Brain pericyte (primary cell): ENCODE measurements at regions not wholly inside any gene's neighbourhood (a gene's known extent, or its start where the extent isn't known, plus 50 kb on each side); places are given as distances from the start of the nearest gene placed in this dataset.

Experiments used
- DNase-seq: peaks from one replicate; pipeline ENCODE4 v3.0.0-alpha.2; 2012; ENCODE audit warnings: low read depth, low spot score

GRCh38 chr6:22399693-22400092 is 102.9 kb upstream of the PRL start:
- no peak for DNase-seq

DNA sequence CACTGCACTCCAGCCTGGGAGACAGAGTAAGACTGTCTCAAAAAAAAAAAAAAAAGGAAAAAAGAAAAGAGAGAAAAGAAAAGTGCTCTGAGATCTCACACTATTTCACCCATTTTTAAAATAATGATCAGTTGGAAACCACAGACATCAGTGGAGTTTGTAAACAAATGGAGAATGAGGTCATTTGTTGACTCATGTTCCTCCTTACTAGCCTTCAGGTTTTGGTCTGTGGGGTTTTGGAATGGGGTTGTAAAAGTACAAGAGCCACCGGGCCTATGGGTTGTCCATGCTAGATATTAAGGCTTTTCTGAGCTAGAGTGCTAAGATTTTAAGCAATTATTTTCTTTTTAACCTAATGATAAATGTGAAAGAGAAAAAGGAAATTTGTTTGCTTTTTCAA is 104.4 kb upstream of the PRL start:
- DNase-seq = no peak

DNA sequence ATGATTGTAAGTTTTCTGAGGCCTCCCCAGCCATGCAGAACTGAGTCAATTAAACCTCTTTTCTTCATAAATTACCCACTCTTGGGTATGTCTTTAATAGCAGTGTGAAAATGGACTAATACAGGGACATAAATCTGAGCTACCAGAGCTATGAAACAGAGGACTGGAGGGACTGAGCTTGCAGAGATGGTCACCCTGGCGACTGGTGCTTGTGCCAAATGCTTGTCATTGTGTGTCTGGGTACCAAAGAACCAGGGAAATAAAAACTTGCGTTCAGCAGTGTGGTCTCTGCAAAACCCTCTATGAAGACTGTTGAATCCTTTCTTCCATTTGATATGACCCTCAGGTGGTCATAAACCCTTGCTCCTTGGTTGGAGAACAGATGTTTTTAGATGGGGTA is 105.1 kb upstream of the PRL start:
- DNase-seq = no peak

DNA sequence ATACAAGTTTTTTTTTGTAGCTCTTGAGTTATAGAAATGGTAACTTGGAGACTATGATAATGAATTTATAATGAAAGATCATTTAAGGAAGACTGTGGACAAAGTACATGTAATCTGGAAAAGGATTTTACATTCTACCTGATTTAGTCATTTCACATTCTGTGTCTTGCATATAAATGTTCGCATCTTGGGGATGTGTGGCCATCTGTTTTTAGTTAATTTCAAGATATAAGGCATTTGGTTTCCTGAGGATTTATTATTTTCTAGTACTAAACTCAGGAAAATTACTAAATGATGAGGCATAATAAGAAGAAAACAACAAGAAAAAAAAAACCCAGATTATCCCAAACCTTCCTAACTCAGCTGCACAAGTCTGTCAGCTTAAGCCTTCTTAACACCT is 112.7 kb upstream of the PRL start:
- no peak for DNase-seq

- no peak for DNase-seq
Measured at GRCh38 chr6:22411376-22412105, 114.7 kb upstream of the PRL start.

DNA sequence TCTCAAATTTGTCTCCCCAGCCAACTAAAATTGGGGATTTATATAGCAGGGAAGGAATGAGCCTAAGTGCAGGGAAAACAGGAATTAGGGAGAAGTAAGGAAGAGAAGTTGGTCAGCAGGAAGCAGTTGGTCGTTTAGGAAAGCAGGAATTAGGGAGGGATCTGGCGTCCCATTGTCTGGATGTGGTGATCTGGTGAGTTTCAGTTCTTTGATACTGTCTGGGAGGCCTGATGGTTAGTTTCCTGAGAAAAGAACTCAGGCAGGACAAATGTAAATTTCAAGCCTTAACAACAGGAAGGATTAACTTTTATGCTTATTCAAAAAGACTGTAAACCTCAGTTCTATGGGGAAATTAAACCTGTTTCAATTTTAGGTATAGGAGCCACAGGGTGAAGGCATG is 116.2 kb upstream of the PRL start:
- no peak for DNase-seq

- DNase-seq = no peak
Measured at GRCh38 chr6:22413681-22414311, 117.0 kb upstream of the PRL start.

DNA sequence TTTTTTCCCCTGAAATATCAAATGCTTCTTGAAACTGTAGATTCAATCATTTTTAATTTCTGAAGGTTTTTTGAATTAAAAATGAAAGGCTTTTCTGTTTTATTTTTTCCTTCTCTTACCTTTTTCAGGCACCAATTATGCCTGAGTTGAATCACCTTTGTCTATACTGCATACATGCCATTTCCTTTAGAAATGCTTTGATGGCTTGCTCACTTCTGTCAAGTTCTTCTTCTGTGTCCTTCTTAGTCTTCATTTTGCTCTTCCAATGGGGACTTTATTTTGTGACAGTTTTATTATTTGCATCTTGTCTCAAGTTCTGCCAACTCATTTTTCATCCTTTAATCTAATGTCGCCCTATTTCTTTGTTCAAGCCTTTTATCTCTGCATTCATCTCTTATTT is 121.9 kb upstream of the PRL start:
- no peak for DNase-seq

DNA sequence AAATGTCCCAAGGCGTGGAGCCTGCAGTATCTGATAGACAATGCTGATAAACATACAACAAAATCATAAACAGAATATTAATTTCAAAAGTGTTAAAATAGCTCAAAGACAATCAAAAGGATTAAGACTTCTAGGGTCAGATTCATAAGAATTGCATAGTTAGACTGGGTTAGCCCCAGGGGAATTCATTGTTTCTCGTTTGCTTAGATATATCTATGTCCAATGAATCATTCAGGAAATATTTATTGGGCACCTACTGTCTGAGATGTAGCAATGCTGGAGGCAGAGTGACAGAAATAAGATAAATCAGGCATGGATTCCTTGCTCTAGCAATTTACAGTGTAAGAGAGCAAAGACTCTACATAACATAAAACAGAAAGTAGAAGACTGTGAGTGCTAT is 124.4 kb upstream of the PRL start:
- DNase-seq = no peak

DNA sequence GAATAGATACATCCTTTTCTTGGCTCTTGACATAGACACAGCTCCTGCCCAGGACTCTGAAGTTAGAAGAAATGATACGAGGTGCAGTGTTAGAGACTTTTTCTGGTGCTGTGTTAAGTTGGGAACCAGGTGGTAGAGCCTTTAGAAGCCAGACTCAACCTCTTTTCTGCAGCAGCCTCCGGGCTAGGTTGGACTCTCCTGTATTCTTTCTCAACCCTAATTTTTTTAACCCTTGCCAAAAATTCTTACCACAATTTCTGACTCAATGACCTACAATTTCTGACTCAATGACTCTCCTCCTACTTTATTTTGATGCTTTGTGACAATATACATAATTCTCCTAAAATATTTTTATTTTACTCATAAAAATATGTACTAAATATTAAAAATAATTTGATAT is 127.4 kb upstream of the PRL start:
- no peak for DNase-seq

DNA sequence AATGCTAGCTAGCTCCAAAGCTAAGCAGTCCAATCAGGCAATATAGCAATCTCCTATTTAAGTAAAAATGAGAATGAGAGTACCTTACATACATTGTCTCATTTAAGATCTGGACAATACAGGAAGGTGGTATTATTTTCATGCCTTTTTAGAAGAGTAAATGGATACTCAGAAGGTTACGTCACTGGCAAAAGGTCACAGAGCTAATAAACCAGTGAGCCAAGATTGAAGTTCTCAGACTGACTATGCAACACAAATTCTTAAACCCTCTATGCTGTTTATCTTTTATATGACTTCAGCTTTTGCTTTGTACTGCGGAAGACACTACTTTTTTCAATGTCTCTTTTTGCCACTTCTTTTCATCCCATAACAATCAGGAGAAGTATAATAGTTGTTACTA is 135.2 kb upstream of the PRL start:
- DNase-seq = no peak

DNA sequence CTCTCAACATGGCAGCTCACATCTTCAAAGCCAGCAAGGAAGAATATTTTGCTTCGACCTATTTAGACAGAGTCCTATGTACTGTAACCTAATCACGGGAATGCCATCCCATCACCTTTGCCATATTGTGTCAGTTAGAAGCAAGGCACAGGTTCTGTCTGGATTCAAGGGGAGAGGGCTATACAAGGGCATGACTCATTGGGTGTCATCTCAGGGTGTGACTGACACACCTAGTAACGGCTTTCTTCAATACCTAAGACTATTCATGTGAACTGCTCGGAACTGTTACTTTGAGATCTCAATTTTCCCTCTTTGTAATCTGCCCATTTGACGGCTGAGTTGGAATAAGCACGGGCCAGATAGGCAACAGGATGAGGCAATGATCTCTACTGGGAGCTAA is 135.6 kb upstream of the HDGFL1 start:
- DNase-seq = no peak

DNA sequence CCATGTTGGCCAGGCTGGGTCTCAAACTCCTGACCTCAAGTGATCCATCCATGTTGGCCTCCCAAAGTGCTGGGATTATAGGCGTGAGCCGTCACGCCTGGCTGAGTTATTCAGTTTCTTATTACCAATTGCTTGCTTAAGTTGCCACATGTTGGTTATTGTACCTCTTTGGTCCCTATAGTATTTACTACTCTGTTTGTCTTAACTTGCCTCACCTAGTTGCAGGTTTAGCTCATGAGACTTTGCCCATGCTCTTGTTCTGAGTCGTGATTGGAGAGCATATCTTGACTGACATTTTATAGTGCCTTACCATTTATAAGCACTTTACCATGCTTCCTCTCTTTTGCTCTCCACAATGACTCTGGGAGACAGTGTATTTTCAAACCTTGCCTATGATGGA is 134.2 kb upstream of the HDGFL1 start:
- no peak for DNase-seq

DNA sequence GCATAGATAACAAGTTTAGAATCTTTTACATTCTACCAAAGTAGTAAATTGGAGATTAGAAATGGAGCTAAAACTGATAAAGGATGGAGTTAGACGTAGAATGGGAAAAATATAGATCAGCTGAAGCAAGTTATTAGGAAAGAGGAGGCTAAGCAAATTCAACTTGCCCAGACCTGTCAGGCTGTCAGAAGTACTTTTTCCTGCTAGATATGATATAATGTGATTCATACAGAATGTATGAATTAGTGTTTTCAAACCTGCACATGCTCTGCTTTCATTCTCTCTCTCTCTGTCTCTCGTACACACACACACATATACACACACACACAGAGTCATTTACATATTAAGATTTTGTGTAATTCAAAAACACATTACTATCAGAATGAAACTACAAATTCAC is 133.2 kb upstream of the HDGFL1 start:
- no peak for DNase-seq

- no peak for DNase-seq
Measured at GRCh38 chr6:22437665-22438064, 131.7 kb upstream of the HDGFL1 start.

- DNase-seq = no peak
Measured at GRCh38 chr6:22442826-22443225, 126.5 kb upstream of the HDGFL1 start.

- no peak for DNase-seq
Measured at GRCh38 chr6:22444330-22444729, 125.0 kb upstream of the HDGFL1 start.

GRCh38 chr6:22445946-22446345 is 123.4 kb upstream of the HDGFL1 start:
- DNase-seq = no peak

GRCh38 chr6:22447249-22448196 is 121.8 kb upstream of the HDGFL1 start:
- no peak for DNase-seq

DNA sequence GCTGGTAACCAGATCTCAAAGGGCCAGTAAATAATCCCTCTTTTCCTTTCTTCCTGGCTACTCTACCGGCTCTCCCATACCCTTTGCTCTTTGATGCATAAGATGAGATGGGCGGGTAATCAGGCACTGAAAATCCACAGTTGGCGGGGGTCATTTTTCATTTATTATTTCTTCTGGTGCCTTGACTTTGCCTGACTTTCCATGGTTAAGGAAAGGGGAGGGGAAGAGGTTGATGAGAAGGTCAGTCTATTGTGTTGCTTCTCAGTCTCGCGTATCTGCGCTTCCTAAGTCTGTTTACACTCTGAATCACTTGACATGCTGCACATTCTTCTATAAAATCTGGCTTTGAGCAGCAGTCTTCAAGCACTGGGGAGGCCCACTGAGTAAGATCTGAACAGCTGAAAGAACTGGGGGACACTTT is 121.1 kb upstream of the HDGFL1 start:
- DNase-seq = peak; percentile 50

GRCh38 chr6:22451962-22452361 is 117.4 kb upstream of the HDGFL1 start:
- no peak for DNase-seq

GRCh38 chr6:22455378-22455777 is 114.0 kb upstream of the HDGFL1 start:
- DNase-seq = no peak

- DNase-seq = no peak
Measured at GRCh38 chr6:22457996-22458395, 111.4 kb upstream of the HDGFL1 start.
